Upper lobe of left lung (tissue), 4 donors: ENCODE measurements at regions not wholly inside any gene's neighbourhood (a gene's known extent, or its start where the extent isn't known, plus 50 kb on each side); places are given as distances from the start of the nearest gene placed in this dataset.

Experiments
- EP300 ChIP-seq, 4 donors: sonication (generic); formaldehyde crosslinking; IDR thresholded peaks; one replicate each; pipeline ENCODE4 v1.5.1; 2017; ENCODE audit warnings: antibody characterized with exemption in 4 of 4, control low read depth in 2 of 4
- POLR2A ChIP-seq, 4 donors: fragments of 450-650 bp; IDR thresholded peaks; one replicate each; pipeline ENCODE4 v1.5.1; 2016 to 2017; ENCODE audit warnings: antibody characterized with exemption in 4 of 4, mild to moderate bottlenecking in 2 of 4
- POLR2AphosphoS5 ChIP-seq, 2 donors: sonication (generic); formaldehyde crosslinking; IDR thresholded peaks; one replicate each; pipeline ENCODE4 v1.5.1; 2017; ENCODE audit warnings: antibody characterized with exemption in 2 of 2
- TF ChIP-seq, protein P1 (sequence below), 6 experiments: fragments of 450-650 bp in 4 of 6; fragments of 200-600 bp in 2 of 6; sonication (generic) in 2 of 6; IDR thresholded peaks; one replicate each; pipeline ENCODE4 v1.5.1; 2016 to 2019; ENCODE audit warnings: antibody characterized with exemption in 6 of 6

DNA sequence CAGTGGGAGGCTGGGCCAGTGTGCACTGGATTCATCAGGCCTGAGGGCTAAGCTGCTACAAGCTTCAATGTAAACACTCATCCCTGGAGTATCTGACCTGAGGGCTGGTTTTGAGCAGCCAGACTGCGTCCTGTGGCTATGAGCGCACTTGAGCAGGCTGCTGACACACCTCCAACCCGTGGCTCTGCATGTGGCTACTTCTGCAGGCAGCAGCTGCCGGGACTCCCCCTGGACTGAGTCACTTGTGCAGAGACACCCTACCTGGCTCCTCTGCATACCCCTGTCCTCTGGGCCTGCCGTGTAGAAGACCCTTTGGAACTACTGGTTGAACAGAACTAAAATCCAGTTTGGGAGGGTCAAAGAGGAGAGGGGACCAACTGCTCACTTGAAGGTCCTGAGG is 172.0 kb downstream of the SCP2D1 start:
- TF ChIP-seq, protein P1, sequence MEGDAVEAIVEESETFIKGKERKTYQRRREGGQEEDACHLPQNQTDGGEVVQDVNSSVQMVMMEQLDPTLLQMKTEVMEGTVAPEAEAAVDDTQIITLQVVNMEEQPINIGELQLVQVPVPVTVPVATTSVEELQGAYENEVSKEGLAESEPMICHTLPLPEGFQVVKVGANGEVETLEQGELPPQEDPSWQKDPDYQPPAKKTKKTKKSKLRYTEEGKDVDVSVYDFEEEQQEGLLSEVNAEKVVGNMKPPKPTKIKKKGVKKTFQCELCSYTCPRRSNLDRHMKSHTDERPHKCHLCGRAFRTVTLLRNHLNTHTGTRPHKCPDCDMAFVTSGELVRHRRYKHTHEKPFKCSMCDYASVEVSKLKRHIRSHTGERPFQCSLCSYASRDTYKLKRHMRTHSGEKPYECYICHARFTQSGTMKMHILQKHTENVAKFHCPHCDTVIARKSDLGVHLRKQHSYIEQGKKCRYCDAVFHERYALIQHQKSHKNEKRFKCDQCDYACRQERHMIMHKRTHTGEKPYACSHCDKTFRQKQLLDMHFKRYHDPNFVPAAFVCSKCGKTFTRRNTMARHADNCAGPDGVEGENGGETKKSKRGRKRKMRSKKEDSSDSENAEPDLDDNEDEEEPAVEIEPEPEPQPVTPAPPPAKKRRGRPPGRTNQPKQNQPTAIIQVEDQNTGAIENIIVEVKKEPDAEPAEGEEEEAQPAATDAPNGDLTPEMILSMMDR (IDR thresholded peaks at IDR 0.05), result no peak
- no peak for TF ChIP-seq EP300 (IDR thresholded peaks at IDR 0.05)
- TF ChIP-seq POLR2A (IDR thresholded peaks at IDR 0.05), result no peak
- no peak for TF ChIP-seq POLR2AphosphoS5 (IDR thresholded peaks at IDR 0.05)
